DMS53 treated with DMSO at 0.1 percent for 48 hours (cell line): ENCODE measurements at regions not wholly inside any gene's neighbourhood (a gene's known extent, or its start where the extent isn't known, plus 50 kb on each side); places are given as distances from the start of the nearest gene placed in this dataset.

Source experiments
- DNase-seq: peaks from one replicate; lab custom pipeline; 2025; ENCODE audit not compliant: unreplicated experiment; lab: John Stamatoyannopoulos, UW

DNA sequence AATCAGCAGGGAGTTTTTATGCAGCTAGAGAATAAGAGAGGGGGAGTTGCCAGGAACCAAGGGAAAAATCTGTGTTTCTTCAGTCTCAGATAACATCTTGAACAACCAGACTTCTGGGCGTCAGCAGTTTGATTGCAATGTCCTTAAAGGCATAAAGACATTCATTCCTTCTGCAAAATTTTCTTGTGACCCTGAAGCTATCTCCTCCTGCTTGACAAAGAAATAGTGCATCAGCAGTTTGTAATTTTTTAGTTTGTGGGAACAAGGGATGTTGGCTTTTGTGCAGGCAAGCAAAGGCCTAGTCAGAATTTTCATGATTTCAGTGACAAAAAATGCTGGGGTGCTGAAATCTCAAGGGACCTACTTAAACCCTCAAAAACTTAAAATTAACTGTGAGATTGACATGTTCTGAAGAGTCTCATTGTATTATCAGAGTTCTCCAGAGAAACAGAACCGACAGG lies 125.8 kb upstream of the UNC5C start:
- no peak for DNase-seq

GRCh38 chr4:95672811-95673210 lies 124.0 kb upstream of the UNC5C start:
- DNase-seq = no peak

- no peak for DNase-seq
Observed at GRCh38 chr4:95660719-95661118, 111.9 kb upstream of the UNC5C start.

GRCh38 chr4:95651891-95652290 lies 103.1 kb upstream of the UNC5C start:
- DNase-seq = no peak

GRCh38 chr4:95644417-95644816 lies 95.6 kb upstream of the UNC5C start:
- no peak for DNase-seq

DNA sequence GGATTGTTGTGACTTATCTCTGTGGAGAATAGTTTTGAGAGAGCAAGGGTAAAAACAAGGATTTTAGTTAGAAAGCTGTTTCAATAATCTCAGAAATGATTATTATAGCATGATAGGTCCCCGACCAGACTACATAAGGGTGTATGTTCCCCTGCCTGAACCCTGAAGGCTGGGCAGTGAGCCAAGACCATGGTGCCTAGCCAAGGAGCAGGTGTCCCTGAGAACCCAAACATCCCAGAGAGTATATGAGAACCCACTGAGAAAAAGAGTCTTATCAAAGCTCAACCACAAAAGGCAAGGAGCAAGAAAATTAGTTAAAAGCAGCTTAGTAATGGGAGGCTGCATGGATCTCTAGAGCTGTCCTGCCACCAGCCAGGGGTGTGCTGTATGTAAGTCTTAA lies 94.9 kb upstream of the UNC5C start:
- DNase-seq = no peak

- DNase-seq = no peak
Observed at GRCh38 chr4:95641571-95641970, 92.8 kb upstream of the UNC5C start.

DNA sequence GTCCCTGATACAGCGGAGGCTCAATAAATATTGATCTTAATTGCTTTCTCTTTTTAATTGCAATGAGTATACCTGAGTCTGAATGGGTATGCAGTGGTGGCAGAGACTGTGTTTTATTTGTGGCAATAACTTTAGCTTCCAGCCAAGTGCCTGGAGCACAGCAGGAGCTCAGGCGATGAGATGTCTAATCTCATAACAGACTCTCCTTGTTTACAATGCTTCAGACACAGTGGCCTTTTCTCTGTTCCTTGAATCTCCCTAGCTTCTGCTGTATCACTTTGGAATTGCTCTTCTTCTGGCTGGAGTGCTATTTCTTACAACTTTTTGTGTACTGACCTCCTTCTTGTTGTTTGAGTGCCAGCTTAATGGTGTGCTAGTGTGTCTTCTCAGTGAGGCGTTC lies 91.5 kb upstream of the UNC5C start:
- no peak for DNase-seq

DNA sequence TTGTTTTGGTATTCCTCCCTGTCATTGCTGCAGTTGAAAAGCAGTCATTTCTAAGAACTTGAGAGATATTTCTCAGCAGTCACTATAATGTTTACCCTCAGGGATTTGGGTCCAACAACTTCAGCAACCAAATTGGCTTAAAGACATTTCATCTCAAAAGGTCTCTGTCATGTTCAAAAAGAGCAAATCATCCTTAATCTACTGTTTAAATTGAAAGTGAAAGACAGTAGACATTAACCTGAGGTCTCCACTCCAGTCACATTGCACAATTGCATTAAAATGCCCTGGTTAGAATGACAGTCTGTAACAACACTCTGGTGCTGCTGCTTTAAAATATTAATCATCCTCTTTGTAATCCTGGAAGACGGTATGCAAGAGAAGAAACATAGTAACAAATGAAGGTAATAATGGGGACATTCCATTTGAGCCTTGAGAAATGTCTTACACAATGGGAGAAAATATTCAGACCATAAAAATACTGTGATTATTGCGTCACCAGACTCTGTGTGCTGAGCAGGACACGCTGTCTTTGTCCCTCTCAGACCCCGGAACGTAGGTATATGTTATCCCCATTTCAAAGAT lies 90.2 kb upstream of the UNC5C start:
- DNase-seq = no peak

DNA sequence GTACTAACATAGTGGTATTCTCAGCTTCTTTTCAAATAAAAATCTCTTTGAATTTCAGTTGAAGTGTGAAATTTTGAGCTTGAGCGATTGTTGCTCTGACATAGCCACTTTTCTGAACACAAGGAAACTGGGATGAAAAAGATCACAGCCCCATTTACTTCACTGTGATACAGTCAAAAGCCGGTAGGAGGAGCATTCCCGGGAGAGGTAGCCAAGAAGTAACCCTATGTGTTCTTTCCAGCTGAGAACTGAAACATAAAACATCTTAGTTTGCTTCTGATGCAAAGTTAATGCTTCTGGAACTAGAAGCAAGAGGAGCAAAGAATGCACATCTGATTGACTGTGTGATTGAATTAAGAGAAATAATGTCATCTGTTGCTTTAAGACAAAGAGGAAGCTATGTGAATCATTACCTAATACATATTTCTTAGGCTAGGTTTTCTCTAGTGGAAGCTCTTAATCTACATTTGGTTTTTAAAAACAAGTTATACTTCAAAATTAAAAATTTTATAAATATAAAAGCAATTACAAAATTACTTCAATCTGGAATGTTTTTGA lies 88.3 kb upstream of the UNC5C start:
- no peak for DNase-seq

- no peak for DNase-seq
Observed at GRCh38 chr4:95636061-95636460, 87.3 kb upstream of the UNC5C start.

DNA sequence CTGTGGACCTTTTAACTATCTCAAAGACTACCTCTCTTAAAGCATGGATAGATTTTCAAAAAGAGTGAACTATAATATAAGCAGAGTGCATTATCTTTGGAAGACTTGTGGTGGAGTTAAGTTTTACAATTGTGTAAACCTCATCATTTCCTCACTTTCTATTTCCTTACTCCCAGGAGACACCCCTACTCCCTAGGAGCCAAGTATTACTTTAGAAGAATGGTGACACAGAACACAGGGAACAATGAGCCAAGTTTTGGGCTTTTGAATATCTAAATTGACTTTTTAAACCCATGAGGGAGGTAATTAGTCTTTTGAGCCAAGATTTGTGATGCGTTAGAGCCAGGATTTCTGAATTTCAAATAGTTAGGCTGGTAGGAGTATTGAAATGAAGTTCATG lies 78.9 kb upstream of the UNC5C start:
- no peak for DNase-seq

DNA sequence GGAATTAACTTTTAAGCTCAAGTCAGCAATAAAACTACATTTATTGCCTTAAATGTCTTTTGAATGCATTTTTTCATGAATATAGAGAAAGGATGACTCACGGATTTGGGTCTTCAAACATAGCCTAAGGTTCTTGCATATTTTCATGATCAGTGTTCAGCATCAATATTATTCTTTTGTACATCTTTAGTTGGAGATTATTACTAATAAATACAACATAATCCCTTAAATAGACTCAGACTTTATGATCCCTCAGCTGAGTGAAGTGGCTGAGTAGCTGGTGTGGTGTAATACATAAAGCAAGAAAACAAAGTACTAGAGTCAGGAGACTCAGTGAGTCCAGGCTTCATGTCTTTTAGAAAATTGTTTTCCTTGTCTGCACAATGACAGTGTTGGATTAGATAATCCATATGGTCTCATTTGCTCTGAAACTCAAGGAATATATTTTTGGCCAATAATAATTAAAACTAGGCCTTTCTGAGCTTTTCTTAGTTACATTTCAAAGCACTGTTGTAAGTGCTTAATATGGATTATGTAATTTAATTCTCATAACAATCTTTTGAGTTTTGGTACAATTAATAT lies 78.3 kb upstream of the UNC5C start:
- no peak for DNase-seq

DNA sequence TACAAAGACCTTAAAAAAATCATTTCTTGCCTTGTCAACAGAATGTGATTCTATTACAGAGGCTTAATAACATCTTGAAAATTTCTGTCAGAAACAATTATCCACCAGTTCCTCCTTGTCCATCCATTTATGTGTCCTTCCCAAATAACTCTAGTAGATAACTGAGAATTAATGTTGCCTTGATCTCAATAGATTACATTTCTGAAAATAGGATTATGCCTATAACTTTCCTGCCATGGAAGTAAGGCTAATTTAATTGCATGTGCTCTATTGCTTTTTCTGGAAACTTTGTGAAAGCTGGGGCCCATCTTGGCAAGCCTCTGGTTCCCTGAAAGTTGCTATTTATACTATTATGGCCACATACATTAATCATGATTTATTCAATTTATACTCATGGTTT lies 76.2 kb upstream of the UNC5C start:
- DNase-seq = no peak

DNA sequence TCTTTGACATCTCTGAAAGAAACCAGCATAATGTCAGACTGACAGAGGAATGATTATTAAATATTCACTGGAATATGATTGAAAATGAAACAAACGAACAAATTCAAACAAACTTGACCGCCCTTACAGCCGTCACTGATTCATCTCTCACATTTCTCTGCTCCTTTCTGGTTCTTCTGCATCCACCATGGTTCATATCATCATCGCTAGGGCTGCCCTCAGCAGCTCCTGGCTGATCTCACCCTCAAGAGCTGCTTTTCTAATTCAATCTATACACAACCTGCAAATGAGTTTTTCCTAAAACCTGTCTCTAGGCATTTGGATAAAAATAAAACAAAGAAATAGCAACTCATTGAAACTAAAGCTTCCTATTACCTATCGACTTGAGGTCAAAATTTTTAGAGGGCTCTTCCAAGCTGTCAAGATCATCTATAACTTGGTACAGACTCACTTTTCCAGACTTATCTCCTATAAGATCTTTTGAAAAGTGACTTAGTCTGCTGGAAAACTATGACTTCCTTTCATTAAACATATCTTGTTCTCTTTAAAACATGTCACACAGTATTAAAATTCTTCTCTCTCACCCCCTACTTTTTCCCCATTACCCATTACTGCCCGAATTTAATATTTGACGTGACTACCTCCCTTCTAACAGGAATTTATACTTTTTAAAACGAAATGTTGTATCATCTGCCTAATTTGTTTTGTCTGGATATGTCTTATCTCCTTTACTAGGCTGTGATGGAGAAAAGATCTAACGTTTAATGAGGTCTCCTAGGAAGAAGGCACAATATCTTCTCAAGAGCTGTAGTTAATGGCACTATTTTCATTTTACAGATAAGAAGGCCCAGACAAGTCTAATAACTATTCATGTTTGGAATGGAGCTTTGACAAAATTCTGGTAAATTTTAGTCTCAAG lies 71.0 kb upstream of the UNC5C start:
- DNase-seq = no peak

GRCh38 chr4:95614684-95615205 lies 66.0 kb upstream of the UNC5C start:
- no peak for DNase-seq

DNA sequence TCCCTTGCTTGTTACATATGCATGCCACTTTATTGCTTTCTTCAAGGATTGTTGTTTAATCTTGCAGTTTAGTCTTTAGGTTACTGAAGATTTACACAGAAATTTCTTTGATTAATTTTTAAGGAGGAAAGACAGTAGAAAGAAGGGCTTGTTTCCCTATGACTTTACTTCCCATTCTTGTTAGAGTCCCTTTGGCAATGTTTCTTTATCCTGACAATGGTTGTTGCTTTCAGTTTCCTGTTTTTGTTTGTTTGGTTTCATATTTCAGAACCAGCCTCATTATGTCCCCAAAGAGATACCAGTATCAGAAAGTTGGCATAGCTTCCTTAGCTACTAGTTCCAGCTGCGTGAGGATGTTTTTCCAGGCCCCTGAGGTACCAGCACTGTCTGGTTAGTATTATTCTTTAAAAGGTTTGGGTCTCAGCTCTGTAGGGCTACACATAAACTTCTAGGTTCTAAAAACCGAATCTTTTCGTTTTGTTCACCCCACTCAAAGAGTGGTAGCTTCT lies 61.3 kb upstream of the UNC5C start:
- DNase-seq = no peak

- DNase-seq = no peak
Observed at GRCh38 chr4:95606739-95607138, 58.0 kb upstream of the UNC5C start.

- DNase-seq = no peak
Observed at GRCh38 chr4:95603393-95603792, 54.6 kb upstream of the UNC5C start.

DNA sequence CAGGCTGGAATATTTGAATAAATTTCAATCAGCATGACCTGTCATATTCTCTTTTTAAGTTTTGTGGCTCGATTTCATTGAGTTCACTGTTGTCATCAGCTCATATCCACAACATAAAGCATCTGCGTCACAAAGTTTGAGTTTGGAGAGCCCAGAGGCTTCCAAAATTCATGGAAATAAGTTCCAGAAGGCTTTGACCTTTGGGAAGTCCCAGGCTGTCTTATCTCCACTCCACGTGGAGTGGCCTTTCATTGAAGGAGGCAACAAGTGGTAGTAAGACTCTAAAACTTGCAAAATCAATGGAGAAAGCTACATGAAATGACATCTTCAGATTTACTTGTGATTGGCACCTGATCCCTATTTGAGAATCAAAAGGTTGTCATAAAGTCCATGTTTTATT lies 54.1 kb upstream of the UNC5C start:
- DNase-seq = no peak

DNA sequence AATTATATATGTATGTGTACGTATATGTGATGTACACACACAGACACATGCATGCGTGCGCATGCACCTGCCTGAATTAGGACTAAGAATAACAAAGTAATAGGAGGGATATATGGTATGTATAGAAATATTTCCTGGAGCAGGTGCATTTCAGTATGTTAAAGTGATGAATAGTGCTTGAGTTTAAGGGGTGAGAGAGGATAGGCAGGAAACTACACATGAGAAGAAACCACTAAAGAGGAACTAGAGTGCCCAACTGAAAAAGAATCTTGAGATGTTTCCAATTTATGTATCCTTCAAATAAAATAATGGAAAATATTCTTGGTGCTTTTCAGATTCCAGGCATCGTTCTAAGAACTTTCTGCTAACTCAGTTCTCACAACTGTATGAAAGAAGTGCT lies 52.6 kb upstream of the UNC5C start:
- no peak for DNase-seq
